AG09319 (cell line): ENCODE measurements at regions not wholly inside any gene's neighbourhood (a gene's known extent, or its start where the extent isn't known, plus 50 kb on each side); places are given as distances from the start of the nearest gene placed in this dataset.

Source experiments
- DNase-seq: peaks from one replicate; pipeline ENCODE4 v3.0.0-alpha.2; 2010; ENCODE audit warnings: low read depth; ENCODE audit errors: extremely low read depth
- CTCF ChIP-seq: IDR thresholded peaks from 2 replicates; pipeline ENCODE4 v1.5.1; 2011; ENCODE audit warnings: low read depth, mild to moderate bottlenecking, inconsistent platforms, low read length, moderate library complexity

- no peak for TF ChIP-seq CTCF
- DNase-seq, result no peak
Measured at GRCh38 chr2:53096351-53096750, 671.3 kb upstream of the CHAC2 start.

GRCh38 chr2:53095664-53096063, 671.9 kb upstream of the CHAC2 start:
- TF ChIP-seq CTCF, result no peak
- no peak for DNase-seq

- DNase-seq, result no peak
- no peak for TF ChIP-seq CTCF
Measured at GRCh38 chr2:53095227-53095626, 672.4 kb upstream of the CHAC2 start.

DNA sequence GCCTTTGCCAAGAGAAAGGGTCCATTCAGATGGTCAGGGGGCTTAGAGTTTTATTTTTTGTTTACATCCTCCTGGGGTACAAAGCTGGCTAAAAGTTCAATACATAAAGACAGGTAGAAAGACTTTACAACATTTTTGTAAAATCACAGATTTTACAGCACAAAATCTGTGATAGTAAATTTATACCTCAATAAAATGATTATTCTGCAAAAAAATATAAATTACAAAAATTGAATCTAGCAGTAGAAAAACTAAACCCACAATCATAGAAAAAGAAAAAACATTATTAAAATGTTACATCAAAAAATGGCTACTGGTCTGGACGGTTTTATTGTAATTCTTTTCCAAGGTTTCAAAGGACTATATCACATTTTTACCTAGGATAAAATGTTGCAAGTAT, 674.2 kb upstream of the CHAC2 start:
- no peak for DNase-seq
- no peak for TF ChIP-seq CTCF

GRCh38 chr2:53091183-53091582, 676.4 kb upstream of the CHAC2 start:
- DNase-seq, result no peak
- no peak for TF ChIP-seq CTCF

DNA sequence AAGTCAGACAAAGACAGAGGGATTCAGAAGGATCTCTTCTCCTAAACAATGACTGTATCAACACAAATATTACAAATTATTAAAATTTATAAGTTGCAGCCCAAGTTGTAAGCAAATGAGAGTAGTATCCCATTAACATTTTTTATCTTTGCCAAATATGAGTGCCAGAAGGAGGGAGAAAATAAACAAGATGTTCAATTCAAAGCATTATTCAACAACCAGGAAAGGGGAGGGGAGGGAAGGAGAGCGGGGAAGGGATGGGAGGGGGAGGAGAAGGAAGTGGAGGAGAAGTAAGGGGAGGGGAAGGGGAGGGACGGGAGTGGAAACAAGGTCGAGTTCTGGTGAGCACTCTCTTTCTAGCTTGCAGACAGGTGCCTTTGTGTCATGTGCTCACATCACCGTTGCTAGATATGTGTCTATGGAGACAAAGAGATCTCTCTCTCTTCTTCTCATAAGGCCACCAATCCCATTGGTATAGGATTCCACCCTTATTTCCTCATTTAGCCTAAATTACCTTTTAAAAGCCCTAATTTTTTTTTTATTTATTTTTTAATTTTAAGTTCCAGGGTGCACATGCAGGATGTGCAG, 679.6 kb upstream of the CHAC2 start:
- no peak for DNase-seq
- TF ChIP-seq CTCF, result no peak

DNA sequence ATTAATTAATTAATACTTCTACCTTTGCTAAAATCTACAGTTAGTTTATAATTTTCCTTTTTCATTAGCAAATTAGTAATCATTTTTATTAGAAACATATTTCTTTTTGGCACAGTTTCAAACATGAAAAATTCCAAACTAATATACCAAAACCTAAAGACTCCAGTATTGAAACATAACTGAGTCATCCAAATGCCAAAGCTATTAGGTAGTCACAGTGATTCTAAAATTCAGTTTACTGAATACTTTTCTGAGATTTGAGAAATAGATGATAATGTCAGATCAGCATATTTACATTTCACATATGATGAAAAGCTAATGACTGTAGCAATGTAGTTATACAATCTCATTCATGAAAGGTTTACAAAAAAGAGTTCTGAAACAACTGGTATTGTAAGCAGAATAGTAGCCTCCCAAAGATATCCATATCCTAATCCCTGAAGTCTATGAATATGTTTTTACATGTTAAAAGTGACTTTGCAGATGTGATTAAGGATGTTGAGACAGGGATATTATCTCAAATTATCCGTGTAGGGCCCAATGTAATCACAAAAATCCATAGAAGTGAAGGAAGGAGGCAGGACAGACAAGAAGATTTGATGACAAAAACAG, 680.2 kb upstream of the CHAC2 start:
- DNase-seq, result no peak
- TF ChIP-seq CTCF, result no peak
